GM10248 (cell line): ENCODE measurements at regions not wholly inside any gene's neighbourhood (a gene's known extent, or its start where the extent isn't known, plus 50 kb on each side); places are given as distances from the start of the nearest gene placed in this dataset.

Source experiments
- CTCF ChIA-PET: fragments of 300-600 bp; sonication (Branson Sonifier 250); formaldehyde crosslinking; extraction: SDS; loops from one replicate; lab custom pipeline; 2021; ENCODE audit warnings: antibody characterized with exemption; lab: Yijun Ruan, JAX
- POLR2A ChIA-PET: fragments of 350-650 bp; sonication (Branson Sonifier 250); formaldehyde crosslinking; extraction: SDS; loops from one replicate; lab custom pipeline; 2020; ENCODE audit warnings: antibody characterized with exemption; lab: Yijun Ruan, JAX
- DNase-seq: peaks from one replicate; pipeline ENCODE4 v3.0.0; 2012; ENCODE audit errors: extremely low spot score
- TF ChIP-seq, protein P1 (sequence below): IDR thresholded peaks from 2 replicates; pipeline ENCODE4 v1.5.1; 2012; ENCODE audit warnings: mild to moderate bottlenecking, low read depth; ENCODE audit errors: extremely low read depth, missing control alignments, control extremely low read depth

DNA sequence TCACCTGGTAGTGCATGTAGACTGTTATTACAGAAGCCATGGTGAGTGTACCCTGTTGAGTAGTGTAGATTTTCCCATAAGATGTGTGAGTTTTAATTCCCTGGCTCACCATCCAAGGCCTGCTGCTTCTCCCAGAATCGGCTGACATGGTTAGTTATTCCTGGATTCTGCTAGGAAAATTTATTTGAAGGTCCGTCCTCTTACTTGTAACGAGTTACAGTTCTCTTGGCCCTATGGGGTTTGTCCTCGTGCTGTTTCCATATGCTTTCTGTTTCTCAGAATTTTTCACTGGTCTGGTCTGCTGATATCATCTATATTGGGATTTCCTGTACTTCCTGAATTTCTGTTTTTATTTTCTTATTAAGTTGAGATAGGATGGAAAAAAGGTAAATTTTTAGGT, 423.3 kb upstream of the RGS6 start:
- POLR2A ChIA-PET = no interaction called here
- DNase-seq = no peak
- CTCF ChIA-PET = interaction anchor here (0.9 kb wide), 1 partner anchor 28 kb away, joined by 3 read pairs; no protein-coding TSS in a partner anchor
- TF ChIP-seq, protein P1, sequence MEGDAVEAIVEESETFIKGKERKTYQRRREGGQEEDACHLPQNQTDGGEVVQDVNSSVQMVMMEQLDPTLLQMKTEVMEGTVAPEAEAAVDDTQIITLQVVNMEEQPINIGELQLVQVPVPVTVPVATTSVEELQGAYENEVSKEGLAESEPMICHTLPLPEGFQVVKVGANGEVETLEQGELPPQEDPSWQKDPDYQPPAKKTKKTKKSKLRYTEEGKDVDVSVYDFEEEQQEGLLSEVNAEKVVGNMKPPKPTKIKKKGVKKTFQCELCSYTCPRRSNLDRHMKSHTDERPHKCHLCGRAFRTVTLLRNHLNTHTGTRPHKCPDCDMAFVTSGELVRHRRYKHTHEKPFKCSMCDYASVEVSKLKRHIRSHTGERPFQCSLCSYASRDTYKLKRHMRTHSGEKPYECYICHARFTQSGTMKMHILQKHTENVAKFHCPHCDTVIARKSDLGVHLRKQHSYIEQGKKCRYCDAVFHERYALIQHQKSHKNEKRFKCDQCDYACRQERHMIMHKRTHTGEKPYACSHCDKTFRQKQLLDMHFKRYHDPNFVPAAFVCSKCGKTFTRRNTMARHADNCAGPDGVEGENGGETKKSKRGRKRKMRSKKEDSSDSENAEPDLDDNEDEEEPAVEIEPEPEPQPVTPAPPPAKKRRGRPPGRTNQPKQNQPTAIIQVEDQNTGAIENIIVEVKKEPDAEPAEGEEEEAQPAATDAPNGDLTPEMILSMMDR = no peak

DNA sequence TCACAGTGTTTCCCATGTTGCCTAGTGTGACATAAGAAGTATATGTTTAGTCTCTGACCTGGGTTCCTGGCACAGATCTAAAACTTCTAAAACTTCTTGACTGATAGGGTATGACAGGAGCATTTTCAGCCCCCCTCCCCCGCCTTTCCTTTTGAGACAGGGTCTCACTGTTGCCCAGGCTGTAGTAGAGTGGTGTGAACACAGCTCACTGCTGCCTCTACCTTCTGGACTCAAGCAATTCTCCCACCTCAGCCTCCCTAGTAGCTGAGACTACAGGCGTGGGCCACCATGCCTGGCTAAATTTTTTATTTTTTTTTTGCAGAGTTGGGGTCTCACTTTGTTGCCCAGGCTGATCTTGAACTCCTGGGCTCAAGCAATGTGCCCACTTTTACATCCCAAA, 421.1 kb upstream of the RGS6 start:
- DNase-seq = no peak
- TF ChIP-seq, protein P1 = no peak
- ChIA-PET CTCF (no interaction called here), POLR2A (no interaction called here)

- TF ChIP-seq, protein P1 = no peak
- DNase-seq = no peak
- CTCF ChIA-PET = no interaction called here
- POLR2A ChIA-PET = no interaction called here
Measured at GRCh38 chr14:71514941-71515919, 417.0 kb upstream of the RGS6 start.

DNA sequence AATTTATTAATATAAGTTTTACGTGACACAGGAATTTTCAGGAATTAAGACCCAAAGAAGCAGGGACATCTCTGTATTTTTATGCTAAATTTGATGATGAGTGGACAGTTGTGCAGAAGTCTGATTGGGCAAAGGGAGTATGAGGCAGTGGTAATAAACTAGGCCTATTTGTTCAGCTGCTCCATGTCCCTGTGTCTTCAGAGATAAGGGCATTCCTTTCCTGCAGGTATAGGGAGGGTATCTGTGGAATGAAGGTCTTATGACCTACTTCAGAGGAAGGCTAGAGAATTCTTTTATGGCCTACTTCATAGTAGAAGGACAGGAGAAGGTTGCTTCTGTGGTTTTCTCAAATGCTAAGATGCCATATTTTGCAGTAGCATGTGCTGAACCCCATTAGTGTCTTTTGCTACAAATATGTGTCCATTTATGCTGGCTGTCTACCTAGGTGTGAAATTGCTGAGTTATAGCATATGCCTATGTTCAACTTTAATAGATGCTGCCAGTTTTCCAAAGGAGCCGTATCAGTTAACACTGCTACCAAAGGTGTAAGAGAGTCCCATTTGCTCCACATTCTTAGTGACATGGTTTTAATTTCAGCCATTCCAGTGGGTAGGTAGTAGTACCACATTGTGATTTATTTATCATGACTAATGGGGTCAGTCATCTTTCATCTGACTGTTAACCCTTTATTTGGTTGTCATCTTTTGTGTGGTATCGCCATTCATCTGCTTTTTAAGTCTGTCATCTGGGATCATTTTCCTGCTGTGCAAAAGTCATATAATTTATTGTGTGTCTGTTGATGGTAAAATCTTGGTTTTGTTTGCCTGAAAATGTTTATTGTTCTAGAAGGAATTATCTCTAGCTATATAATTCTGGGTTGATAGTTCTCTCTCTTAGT, 410.7 kb upstream of the RGS6 start:
- POLR2A ChIA-PET = no interaction called here
- TF ChIP-seq, protein P1 = no peak
- DNase-seq = no peak
- CTCF ChIA-PET = interaction anchor here (0.9 kb wide), 1 partner anchor 8 kb away, joined by 3 read pairs; no protein-coding TSS in a partner anchor

- DNase-seq = peak; percentile 38
- POLR2A ChIA-PET = interaction anchor here (1.2 kb wide), 1 partner anchor 11 kb away, joined by 4 read pairs; no protein-coding TSS in a partner anchor
- CTCF ChIA-PET = interaction anchor here (0.8 kb wide), 2 partner anchors 24 to 27 kb away, joined by 3 to 4 read pairs; no protein-coding TSS in a partner anchor
- TF ChIP-seq, protein P1 = no peak
Measured at GRCh38 chr14:71523630-71524319, 408.5 kb upstream of the RGS6 start.
